DMS79 (cell line): ENCODE measurements at regions not wholly inside any gene's neighbourhood (a gene's known extent, or its start where the extent isn't known, plus 50 kb on each side); places are given as distances from the start of the nearest gene placed in this dataset.
"Not testable (repeated sequence)": the region's sequence is repeated elsewhere in the genome, so short reads cannot be mapped to it uniquely, and the experiment has no call there.

ENCODE experiments used
- DNase-seq: peaks from one replicate; lab custom pipeline; 2025; lab: John Stamatoyannopoulos, UW

DNA sequence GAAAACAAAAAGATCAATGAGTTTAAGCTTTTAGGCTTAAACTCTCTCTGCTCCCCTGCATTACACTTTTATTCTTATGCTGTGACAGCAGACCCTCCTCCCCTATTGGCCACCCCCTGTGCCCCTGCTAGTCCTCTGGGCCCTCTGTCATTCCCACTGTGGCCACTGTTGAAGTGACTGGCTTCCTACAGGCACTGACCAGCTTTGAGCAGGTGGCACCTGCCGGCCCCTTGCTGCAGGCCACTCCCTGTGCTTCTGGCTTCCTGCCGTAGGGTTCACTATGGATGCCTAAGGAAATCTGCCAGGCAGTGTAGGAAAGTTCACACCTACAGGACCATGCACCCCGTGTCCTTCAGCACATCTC is 156.5 kb upstream of the L3MBTL4 start:
- DNase-seq = no peak

DNA sequence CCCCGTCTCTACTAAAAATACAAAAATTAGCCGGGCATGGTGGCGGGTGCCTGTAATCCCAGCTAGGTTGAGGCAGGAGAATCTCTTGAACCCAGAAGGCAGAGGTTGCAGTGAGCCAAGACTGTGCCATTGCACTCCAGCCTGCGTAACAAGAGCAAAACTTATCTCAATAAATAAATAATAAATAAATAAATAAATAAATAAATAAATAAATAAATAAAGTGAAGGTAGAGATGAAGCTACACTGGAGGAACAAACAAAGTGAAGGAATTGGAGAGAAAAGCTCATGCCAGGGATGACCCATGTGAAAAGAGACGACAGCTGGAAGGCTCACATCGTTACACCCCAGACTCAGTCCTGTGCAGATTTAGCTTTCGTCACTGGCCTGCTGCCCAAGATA is 157.3 kb upstream of the ARHGAP28 start:
- not testable (repeated sequence) for DNase-seq

DNA sequence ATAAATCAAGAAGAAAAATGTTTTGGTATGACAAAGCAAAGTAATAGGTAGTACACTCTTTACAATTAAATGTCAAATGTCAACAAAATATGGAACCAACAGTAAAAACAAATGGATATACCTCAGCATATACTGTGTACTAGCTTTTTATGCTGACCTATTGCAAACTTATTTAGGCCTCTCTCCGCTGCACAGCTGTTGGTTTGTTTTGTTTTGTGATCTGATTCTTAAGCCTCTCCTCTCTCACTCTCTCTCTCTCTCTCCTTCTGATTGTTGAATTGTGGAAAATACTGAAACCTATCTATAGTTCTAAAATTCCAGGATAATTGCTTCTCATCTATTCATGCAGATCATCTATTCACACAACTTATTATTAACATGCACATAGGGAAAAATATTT is 154.9 kb upstream of the ARHGAP28 start:
- DNase-seq = no peak

DNA sequence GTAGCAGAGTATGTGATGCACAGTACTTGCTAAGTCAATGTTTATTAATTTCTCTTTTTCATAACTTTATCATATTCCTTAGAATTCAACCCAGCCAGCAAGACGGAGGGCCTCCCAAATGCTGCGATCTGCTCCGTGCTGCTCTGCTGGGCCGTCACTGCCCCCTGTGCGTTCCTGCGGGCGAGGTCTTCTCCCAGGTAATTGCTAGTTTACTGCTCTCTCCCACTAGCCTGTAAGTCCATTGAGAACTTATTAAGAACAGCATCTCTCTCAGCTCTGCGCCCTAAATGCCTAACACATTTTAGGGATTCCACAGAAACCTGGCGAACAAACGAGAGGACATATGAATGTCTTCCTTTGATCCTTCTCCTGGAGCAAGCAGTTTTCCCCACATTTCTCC is 153.6 kb upstream of the ARHGAP28 start:
- DNase-seq = no peak

DNA sequence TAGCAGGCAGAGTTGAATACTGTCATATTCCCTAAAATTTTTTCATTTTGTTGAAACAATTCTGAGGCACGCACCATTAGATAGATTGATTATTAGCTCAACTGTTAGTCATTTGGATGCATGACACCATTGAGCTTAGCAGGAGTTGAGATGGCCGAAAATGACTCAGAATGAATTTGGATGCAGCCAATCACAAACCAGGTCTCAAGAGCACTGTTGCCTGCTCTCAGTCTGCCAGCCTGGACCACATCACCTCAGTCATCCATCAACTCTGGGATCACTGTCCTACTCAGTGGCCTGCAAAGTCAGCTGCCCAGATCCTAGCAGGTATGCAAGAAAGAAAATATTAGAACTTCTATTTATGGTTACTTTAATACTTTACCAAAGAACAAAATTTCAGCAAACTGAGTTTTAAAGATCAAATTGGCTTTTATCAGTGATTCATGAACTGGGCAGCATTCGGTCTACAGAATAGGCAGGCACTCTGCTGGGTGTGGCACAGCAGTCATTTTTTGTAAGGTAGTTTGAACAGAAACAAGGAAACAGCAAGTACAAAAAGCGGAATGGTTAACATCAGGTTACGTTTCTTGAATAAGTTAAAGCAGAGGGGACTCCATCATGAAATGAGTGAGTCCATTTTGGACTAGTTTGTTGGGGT is 152.7 kb upstream of the ARHGAP28 start:
- no peak for DNase-seq

DNA sequence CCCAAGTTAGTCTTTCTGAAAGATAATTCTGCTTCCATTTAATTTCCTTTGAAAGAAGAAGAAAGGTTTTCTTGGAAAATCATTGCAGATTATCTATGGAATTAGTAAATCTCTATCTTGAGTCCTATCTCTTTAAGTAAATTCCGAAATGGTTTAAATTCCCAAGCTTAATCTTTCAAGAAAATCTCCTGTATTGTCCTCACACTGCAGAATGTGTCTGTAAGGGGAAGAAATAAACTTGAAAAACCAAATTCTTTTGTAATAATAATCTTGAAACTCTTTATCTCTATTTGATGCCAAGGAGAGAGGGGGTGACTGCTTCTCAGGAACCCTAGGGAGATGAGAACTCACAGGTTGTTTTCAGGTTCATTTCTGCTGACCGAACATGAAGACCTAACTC is 150.8 kb upstream of the ARHGAP28 start:
- DNase-seq = no peak

DNA sequence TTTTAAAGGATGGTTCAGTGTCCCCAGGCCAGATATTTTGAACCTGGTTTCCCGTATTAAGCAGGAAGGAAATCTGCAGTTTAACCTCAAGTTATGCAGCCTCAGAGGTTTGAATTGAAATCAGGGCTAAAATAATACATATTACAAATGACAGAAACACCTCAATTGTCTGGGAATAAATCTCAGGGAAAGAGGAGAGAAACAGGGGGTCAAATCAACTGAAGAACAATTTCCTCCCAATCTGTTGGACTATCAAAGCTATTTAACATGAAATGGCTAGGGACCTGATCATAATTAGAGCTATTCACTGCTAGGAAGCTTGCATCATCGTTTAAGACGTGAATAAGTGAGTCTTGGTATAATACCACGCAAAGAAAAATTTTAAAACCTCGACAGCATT is 150.0 kb upstream of the ARHGAP28 start:
- DNase-seq = no peak

DNA sequence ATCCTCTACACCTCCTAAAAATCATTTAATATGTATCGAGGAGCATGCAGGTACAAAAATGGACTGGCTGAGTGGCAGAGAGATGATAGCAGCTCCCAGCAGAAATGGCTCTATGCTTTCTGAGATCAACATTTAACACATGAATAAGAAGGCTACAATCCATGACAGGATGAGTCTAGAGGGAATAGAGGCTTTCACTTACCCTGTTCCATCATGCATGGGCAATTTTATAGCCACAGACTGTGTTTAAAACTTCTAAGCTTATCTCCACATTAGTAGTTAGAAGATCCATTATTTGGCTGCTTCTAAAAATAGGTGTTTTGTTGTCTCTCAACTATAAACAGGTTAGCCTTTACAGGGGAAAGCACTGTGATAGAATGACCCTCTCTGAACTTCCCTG is 149.1 kb upstream of the ARHGAP28 start:
- no peak for DNase-seq

DNA sequence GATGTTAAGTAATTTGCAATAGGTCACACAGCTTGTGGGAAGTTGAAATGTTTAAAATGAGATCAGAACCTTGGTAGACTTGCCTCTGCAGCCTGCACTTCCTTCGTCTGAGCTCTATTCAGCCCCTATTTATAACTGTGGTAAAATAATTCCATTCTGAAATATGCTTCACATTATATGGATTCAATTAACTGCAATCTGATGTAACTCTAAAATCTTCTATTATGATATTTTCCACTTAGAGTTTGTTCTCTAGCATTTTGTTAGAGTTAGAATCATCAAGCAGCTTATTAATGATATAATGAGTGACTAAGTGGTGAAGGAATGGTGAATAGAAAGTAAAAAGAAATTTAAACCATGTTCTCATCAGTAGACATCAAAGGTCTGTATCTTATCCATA is 139.6 kb upstream of the ARHGAP28 start:
- DNase-seq = no peak

DNA sequence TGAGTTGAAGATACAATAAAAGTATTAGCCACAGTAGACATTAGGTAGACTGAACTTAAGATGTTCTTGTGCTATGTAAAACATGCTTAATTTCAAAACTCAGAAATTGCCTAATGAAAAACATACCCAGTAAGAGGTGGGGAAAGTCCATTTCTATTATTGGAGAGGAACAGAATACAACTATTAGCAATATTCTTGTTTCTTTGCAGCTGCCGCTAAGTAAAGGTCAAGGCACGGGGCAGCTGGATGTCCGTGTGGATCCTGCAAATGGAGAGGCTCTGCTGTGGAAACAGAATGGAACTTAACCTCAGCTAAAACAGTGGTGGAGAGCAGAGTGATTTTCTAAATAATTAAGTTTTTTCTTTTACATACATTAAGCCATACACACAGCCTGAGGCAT is 139.2 kb upstream of the ARHGAP28 start:
- DNase-seq = no peak

DNA sequence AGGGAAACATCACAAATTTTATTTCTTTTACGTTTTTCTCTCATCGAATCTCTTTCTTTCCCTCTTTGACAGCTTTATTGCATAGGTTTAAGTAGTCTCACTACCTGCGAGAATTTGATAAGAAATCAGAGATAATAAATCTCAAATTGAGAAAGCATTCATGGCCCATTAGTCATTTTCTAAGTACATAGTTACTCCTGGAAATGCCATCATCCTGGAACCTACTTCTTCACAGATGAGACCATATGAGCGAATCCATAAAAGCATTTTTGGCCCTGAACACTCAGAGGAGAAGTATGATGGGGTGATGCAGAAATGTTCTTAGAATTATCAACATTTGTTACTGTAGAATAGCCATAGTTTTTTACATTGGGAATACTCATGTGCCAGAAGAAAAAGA is 138.0 kb upstream of the ARHGAP28 start:
- DNase-seq = no peak

DNA sequence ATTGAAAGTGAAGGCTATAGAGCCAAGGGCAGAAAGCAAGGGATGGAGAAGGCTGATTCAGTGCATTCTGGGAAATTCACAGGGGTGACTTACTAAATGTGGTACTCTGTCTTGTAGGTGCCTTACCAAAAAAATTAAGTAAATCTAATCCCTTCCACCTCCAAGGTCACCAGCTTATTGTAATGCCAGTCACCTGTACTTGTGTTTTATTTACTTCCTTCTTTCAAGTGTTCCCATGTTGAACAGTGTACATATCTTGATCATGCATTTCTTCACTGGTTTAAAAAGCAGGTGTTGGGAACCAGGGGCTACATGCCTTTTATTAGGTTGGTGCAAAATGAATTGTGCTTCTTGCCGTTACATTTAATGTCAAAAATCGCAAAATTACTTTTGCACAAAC is 137.0 kb upstream of the ARHGAP28 start:
- DNase-seq = no peak

DNA sequence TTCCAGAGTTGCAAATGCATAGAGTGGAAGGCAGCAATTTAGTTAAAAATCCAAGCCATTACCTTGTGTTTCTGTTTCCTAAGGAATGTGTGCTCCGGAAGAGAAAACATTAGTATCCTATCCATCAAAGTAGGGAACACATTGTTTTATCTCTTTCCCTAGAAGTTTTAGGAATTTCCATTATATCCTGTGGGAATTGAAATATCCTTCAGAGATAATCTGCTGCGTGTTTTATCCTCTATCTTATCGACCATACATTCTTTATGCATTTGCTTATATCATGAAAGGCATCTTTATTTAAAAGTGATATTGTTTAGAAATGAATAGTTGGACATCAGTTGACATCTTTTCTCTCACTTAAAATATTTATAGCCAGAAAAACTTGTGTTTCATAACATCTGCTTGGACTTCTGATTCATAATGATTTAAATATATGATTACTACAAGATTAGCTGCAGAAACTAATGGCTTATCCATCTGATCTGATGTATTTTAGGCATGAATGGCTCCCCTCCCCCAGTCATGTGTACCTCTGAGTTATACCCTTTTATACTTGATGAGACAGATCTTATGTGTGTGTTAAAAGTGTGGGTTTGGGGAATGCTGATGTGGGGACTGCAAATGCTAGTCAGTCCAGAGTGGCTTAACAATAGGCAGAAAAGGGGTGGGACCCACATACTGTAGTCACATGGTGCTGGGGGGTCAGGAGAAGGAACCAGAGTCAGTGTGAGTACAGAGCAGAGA is 136.2 kb upstream of the ARHGAP28 start:
- no peak for DNase-seq

DNA sequence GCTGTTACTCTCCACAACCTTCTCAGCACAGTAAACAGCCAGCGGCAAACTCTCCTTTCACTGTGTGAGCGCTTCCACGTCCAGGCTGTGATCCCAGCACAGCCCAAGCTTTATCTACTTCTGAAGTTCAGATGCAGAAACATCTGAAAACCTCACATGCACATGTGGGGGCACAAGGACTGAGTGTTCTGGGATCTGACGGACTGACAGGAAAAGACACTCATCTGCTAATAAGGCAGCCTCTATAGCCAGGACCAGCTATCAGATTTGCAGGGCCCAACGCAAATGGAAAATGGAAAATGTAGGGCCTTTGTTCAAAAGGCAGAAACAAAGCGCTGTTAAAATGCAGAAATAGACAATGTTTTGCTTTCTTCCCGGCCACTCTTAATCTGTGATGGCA is 133.8 kb upstream of the ARHGAP28 start:
- DNase-seq = no peak

DNA sequence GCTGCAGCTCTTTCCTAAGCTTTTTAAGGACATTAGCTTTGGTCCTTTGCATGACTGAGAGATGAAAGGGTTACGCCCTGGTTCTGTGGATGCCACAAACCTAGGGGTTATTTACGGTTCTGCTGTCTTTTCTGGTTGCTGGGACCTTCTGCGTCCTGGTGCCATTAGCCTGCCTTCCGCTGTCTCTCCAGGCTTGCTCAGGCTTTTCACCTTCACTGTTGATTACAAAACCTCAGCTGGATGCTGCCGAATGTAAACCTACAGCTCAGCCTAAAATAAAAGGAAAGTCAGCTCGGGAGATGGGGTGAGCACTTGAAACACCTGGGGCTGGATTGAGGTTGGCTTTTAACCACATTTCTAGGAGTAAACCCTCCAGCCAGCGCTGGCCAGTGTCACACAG is 130.9 kb upstream of the ARHGAP28 start:
- no peak for DNase-seq

DNA sequence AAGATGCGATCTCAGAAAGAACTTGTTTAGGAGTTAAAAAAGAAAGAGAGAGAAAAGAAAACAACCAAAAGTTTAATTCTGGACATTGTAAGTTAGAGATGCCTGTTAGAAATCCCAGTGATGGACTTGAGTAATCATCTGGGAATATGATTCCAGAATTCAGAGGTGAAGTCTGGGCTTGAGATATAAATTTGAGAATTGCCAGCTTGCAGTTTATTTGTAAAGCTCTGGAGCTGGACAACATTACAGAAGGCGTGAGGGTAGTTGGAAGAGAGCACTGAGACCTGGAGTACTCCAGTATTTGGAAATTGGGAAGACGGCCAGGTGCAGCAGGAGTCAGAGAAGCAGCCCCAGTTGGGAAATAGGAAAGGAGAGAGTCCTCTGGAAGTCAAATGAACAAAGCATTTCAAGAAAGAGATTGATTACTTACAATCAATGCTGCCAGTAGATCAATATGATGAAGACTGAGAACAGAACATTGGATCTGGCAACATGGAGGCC is 128.8 kb upstream of the ARHGAP28 start:
- DNase-seq = no peak

DNA sequence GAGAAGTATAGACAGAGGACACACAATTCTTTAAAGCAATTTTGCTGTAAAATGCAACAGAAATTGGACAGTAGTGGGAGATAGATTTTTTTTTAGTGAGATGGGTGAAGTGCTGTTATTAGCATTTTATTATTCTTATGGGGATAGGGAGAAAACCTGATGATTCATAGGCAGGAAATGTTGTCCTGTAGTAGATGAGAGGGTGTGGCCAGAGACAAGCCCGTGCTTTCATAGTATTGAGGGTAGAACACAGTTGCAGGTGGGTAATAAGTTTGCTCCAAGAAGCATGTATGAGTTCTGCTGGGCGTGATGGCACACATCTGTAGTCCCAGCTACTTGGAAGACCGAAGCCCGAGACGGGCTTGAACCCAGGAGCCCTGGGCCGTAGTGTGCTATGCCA is 128.3 kb upstream of the ARHGAP28 start:
- no peak for DNase-seq

DNA sequence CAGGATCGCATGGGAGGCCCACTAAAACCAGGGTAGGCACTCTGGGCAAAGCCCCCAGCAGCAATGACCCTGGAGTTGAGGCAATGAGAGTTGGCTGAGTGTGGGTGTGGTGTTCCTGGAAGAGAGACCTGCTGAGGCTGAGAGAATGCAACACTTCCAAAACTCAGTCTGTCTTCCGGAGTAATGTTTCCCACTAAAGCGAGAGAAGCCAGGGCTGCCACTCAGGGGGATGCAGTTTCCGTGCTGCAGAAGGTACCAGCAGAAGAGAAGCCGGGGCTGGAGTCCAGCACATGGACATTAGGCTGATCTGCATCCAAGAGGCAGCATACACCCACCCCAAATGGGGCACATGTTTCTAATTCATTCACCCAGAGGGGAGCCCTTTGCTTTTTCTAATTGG is 127.2 kb upstream of the ARHGAP28 start:
- DNase-seq = no peak

DNA sequence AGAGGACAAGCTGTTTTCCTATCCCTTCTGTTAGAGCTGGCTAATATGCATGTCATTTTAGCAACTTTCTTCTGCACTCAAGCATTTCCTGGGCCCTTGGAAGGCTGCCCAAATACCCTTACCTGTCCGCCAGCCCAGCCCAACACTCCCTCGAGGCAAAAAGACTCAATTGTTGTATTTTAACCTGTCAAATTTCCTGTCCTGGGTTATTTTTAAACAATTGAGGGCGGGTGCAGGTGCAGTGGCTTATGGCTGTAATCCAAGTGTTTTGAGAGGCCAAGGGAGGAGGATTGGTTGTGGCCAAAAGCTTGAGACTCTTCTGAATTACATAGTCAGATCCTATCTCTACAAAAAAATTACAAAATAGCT is 125.0 kb upstream of the ARHGAP28 start:
- DNase-seq = peak; percentile 78

DNA sequence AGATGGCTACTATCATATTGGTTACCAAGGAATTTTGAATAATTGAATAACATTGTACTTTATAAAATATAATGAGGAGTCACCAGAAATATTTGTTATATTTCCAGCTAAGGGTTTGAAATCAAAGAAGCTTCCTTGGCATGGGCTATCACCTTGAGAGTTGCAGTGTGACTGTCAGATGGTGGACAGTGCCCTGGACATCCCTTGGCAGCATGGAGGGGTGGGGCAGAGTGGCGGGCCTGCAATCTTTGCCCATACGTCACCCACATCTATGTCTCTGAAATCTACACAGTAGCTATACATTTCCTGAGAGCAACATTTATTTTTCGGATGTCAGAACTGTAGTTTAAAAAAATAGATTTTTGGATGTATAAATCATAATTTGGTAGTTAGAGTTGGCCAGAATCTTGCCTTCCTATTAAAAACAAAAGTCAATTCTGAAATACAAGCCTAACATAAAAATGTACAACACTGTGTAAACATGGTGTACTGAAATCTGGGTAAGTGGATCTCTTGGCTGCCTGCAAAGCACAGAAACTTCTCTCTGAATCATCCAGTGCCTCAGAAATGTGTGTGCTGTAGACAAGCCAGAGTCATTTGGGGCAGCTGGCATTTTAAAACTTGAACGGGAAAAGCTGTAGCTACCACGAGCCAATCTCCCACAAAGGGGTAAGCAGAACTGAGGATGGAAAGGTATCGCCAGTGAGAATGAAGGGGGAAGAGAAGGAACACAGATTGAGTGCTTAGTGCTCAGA is 124.2 kb upstream of the ARHGAP28 start:
- DNase-seq = no peak

DNA sequence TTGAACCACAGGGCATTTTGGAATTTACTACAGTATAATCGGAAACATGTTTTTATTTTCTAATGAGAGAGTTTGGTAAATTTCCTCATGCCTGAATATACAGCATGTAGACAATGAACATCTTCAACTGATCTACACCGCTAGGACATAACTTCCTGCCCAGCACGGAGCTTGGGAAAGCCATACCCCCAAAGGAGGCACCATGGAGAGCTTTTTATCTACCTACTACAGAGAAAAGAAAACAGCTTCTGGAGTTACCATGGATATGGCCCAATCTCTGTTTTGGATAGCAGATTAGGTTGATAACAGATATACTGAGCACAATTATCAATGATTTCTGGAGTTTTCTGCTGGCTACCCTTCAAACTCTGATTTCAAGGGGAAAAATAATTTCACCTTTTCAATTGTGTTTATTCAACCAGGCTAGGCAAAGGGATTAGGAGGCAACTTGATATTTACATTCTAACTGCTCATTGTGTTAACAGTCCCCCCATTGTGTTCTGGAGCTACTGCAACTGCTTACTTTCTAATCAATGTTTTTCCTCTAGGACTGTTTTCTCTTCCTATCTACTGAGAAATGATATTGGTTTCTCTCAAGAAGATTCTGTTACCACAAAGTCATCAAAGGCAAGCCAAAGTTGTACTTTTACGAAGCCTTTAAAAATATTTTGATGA is 123.0 kb upstream of the ARHGAP28 start:
- no peak for DNase-seq

DNA sequence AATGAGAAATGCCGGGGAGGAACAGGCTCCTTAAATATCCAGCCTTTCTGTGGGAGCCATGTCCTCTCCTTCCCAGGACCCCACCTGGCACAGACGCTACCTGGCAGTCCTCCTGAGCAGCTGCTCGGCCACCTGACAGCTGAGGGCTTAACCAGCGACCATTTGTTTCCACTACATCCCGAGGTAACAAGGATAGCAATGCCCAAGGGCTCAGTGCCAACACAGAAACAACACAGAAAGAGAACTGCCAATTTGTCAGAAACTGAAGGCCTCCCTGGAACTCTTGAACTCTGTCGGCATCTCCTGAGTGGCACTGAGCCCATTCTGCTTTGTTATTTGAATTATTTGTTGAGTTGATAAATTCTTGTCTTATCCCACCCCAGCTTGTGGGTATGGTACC is 122.2 kb upstream of the ARHGAP28 start:
- DNase-seq = peak; percentile 34
